H1 (cell line): ENCODE measurements at regions not wholly inside any gene's neighbourhood (a gene's known extent, or its start where the extent isn't known, plus 50 kb on each side); places are given as distances from the start of the nearest gene placed in this dataset.

Source experiments
- CHD7 ChIP-seq: fragments of 300-600 bp; sonication (generic); IDR thresholded peaks from 2 replicates; pipeline ENCODE4 v1.7.1; 2012; ENCODE audit warnings: low read length, moderate library complexity, mild to moderate bottlenecking, inconsistent platforms; ENCODE audit not compliant: insufficient replicate concordance

- peak; percentile 24 for TF ChIP-seq CHD7
Measured at GRCh38 chr12:33670284-33670683, 230.7 kb upstream of the SYT10 start (continued).
